DMS53 (cell line): ENCODE measurements at regions not wholly inside any gene's neighbourhood (a gene's known extent, or its start where the extent isn't known, plus 50 kb on each side); places are given as distances from the start of the nearest gene placed in this dataset.
"Not testable (repeated sequence)": the region's sequence is repeated elsewhere in the genome, so short reads cannot be mapped to it uniquely, and the experiment has no call there.

Source experiments
- DNase-seq: peaks from one replicate; lab custom pipeline; 2025; lab: John Stamatoyannopoulos, UW

DNA sequence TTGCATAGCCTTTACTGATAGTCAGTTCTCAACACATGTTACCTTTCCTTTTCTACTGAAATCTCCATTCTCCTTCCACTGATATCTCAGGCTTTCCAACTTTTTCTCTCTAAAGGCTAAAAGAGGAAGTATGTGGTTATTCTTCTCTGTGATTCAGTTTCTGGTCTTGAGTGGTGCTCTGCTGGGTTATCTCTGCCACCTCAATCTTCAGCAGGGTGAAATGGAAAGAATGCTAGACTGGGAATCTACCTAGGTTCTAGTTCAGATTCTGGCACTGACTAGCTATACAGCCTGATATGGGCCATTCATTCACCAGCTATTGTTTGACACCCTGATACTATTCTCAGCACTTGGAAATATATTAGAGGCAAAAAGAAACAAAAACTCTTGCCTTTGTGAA, 124.9 kb upstream of the GRIA1 start:
- no peak for DNase-seq

DNA sequence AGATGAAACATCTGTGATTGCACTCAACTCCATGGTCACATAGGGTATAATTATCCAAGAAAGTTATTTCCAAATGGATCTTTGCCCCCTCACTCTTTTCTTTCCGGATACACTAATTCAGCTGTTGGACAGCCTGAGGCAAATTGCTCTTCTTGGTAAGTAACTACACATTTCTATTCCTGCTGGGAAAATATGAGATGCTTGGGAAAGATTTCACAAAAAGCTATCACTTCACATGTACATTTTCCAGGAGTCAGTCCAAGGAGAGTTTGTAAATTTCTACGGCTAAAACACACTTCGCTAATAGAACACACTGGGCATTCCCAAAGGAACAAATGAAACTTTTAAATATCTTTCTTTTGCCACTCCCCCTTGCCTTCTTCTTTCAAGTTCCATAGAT, 123.0 kb upstream of the GRIA1 start:
- no peak for DNase-seq

DNA sequence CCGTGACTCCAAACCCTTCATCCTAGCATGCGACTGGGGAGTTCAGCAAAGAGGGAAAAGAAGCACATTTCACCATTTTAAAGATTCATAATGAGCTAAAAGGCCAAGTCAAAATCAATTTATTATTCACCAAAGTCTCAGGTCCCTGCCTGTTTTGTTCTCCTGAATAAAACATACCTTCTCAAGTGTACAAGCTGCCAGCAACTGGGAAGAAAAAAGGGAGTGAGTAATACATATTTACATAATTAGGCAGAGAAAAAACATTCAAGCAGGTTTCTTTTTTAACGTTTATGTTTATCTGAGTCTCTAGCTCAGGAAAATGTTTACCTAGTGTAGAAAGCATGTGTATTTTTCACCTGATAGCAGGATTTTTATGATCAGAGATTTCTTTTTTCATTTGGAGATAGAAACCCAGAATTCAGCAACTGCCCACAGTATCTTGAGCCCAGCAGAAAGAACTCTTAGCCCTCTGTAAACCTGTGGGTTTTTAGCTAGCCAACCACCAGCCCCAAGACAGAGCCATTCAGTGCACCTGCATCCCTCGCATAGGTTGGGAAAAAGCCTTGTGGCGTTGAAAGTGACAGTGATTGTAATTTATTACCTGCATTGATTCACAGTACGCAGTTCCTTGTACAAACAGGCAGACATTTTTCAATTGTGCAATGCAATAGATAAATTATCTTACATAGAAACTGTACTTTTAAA, 117.9 kb upstream of the GRIA1 start:
- peak; percentile 42 for DNase-seq

DNA sequence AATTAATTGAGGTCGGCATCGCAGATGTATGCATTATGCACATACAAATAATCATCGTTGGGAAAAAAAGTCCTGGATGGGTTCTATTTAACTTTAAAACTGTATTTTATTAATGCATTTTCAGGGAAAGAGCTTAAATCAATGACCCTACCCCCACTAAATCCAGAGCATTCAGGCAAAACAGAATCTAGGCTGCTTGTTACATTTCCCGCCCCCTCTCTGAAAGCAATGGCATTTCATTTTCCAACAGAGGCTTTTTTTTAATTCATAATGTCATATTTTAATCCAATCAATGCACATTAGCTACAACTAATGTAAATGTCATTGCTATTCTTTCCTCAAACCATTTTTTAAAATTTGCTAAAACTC, 117.4 kb upstream of the GRIA1 start:
- DNase-seq = no peak

DNA sequence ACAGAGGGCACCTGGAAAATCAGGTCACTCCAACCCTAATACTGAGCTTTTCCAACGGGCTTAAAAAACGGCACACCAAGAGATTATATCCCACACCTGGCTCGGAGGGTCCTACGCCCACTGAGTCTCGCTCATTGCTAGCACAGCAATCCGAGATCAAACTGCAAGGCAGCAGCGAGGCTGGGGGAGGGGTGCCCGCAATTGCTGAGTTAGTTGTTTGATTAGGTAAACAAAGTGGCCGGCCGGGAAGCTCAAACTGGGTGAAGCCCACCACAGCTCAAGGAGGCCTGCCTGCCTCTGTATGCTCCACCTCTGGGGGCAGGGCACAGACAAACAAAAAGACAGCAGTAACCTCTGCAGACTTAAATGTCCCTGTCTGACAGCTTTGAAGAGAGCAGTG, 108.8 kb upstream of the GRIA1 start:
- DNase-seq = not testable (repeated sequence)

DNA sequence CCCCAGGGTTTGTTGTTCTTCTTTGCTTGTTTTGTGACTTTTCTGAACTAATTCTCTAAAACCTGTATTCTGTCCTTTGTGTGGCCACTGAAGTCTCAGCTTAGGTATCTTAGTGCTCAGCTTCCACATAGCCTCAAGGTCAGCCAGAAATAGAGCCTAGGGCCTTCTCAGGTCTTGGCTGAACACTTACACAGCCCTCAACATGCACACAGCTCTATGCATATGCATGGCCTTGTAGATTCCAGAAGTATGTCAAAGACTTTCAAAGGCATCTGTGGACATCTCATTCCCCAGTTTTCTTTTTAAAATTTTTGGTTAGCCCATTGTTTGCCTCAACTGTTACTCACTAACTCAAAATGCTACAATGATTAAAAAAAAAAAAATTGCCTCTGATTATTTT, 99.9 kb upstream of the GRIA1 start:
- DNase-seq = no peak

DNA sequence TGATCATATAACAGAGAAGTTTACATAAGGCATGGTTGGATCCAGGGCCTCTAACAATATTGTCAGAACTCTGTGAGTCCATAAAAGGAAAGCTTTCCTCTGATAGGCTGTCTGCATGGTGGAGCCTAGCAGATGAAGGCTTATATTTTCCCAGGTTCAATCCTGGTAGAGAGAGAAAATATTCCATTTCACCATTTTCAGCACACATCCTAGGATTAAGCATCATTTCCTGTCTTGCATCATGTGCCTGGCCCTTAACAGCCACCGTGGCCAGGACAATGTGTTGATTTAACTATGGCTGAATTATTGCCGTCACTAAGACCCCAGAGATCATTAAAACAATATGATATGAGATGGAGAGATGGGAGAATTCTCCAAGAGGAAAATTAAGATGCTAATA, 90.9 kb upstream of the GRIA1 start:
- peak; percentile 39 for DNase-seq

DNA sequence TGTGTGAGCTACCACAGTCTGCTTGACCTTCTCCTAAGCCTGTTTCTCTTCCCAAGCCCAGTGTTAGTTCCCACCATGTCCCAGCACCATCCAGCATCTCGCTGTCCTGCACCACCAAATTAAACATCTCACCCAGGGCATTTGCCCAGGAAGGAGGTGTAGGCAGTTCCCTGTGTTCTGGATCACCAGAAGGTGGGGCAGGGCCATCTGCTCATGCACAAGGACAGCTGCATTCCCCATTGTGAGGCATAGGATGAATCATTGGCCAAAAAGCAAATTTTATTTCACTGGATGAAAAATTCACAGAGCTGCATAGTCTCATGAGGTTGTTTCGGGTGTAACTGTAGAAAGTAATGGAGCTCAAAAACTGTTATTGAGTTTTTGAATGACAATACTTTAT, 89.5 kb upstream of the GRIA1 start:
- peak; percentile 12 for DNase-seq

DNA sequence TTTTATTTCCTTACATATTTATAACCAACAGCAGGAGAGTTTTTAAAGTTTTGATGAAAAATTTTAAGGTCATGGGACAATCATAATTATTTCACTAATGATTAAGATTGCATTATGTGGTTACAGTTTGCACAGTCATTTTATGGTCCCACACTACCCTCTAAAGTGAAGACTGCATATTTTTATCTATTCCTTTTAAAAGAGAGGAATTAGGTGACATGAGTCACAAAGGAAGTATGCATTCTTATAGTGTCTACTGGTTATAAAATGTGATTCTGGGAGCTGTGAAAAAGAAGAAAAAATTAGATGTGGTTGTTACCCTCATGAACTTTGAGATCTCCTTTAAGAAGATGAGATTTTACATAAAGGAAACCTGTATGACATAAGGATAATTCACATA, 87.9 kb upstream of the GRIA1 start:
- peak; percentile 11 for DNase-seq

DNA sequence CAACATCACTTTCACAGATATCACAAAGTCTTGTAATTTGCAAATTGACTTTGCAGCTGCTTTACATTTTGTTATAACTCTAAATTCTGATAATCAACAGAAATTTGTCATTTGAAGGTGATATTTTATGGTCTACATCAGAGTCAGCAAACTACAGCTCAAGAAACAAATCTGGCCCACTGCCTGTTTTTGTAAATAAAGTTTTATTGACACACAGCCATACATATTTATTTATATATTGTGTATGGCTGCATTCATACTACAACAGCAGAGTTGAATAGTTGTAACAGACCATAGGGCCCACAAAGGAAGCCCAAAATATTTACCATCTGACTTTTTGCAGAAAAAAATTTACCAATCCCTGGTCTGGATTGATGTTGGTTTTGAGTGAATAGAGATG, 87.0 kb upstream of the GRIA1 start:
- no peak for DNase-seq

DNA sequence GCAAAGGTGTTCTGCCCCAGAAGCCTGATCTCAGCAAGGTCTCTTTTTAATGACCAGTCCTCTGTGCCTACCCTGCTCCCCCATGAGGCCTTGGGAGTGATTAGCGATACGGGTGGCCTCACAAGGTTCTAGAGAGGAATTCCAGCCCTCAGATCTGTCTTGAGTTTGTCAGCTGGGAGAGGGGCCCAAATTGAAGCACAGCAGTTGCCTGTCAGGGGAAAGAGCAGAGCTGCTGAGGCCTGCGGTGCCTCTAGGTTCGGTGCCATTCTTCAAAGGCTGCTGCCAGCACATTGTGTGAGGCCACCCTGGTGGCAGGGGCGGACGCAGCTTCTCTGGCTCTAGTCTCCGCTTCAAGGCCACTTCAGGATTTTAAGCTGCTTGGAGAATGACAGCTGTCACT, 85.7 kb upstream of the GRIA1 start:
- DNase-seq = no peak

DNA sequence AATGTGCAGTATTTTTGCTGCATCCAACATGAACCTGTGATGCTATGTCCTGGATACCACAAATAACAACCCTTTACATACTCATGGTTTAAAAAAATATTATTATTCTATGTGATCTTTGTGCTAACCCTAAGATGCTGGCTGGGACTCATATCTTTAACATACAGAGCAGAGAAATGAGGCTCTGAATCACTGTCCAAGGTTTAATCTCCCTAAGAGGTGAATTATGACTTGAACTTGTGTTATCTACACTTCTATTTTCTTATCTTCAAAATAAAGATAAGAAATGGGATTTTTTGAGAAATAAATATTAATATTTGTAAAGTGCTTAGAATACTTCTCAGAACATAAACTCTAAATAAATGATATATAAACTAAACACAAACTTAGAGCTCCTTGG, 68.8 kb upstream of the GRIA1 start:
- no peak for DNase-seq

DNA sequence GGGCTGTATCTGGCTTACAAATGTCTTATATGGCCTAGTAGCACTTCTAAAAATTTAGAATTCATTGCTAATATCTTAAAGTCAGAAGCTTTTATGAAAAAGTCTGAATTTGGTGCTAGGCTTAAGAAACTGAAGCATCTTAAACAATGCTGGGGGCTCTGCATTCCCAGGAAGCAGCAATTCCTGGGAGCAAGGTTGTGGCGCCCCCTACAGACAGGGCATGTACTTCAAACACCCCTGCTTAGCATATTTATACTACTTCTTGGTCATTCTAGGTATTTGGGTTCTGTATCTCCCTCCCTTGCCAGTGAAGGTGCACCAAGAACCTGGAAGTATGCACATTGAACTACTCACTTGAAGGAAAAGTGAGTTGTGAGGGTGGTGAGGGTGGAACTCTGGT, 64.6 kb upstream of the GRIA1 start:
- peak; percentile 75 for DNase-seq

DNA sequence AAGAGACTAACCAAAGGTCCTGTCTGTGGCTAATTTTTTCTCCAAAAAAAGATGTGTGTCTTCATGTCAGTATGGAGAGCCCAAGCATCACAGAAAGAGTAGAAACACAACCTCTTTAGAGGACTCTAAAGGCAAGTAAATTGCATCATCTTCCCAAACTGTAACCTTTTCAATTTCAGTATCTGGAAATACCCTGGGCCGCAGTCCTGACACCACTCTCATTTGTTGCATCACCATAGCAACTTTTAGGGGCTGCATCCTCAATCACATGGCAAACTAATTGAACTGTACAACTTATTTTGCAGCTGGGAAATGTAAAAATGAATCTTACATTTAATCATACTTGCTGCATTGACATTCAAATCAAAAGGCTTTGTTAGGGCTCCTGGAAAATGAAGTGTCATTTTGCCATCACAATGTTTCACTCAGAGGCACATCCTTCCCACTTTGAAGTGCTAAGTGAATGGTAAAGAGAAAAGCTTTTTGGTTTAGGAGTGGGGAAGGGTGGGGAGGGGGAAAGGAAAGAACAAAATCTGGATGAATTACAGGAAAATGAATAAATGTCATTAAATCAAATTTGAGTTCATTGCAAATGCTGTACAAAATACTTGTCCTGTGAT, 60.6 kb upstream of the GRIA1 start:
- DNase-seq = no peak

DNA sequence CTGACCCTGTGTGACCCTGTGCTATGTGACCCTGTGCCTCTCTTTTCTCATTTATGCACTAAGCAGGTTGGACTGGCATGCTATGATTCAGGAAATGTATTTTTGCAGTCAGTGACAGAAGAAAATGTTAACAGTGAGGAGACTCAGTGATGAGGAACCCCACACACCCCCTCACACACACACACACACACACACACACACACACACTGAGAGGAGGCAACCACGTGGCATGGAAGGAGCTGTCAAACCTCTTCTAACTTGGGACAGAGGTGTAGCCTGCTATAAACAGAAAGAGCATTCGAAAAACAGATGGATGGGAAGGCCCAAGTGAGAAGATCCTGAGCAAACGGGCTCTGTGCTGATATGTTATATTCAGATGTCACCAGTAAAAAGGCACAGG, 57.9 kb upstream of the GRIA1 start:
- DNase-seq = no peak

DNA sequence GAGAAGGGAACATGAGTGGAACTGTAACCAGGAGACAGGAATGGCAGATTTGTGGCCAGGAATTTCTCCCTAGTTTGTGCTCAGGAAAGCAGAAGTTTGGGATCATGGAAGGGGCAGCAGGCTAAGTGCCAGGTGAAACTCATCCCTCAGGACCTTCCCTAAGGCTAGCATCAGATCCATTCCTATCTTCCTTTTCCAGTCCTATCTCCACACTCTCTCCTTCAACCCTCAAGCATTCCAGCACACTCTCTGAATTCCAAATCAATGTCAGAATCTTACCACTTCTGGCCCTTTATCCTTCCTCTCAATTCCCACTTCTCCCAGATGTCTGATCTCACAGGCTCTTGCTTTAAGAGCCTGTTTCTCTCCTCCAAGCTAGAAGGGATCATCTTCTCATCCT, 53.2 kb upstream of the GRIA1 start:
- no peak for DNase-seq

DNA sequence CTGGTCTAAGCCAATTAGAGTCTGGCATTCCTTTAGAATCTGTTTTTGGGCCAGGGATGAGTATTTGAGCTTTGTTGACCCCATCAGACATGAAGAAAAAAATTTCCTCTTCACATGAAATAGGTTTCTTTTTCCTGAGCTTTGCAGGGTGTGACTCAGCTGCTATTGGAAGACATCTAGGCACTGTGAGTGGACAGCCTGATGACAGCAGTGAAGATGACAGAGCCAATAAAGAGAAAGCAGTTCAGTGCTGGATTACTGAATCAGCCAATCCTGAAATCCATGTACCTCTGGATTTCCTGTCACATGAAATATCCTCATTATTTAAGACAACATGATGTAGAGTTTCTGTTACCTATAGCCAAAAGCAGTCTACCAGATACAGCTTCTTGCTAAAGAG, 51.3 kb upstream of the GRIA1 start:
- DNase-seq = no peak
